HUDEP-2 (cell line): ENCODE measurements at regions not wholly inside any gene's neighbourhood (a gene's known extent, or its start where the extent isn't known, plus 50 kb on each side); places are given as distances from the start of the nearest gene placed in this dataset.

ENCODE experiments used
- DNase-seq, 76 experiments: peaks; one replicate each; lab custom pipeline; 2025; ENCODE audit not compliant: unreplicated experiment in 76 of 76; lab: John Stamatoyannopoulos, UW

DNA sequence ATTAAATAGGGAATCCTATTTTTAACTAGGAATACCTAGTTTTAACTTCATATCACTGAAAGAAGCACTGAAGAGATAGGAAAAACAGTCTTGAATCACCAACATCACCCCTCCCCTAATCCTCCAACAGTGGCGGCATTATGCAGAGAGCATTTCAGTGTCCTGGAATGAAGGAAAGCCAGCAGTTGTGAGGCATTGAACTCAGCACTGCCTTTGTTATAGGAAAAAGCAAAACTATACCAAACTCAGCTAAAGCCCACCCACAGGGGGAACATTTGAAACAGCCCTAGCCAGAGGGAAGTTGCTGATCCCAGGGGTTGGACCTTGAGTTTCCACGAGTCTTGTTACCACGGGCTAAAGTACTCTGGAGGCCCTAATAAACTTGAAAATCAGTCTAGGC lies 310.6 kb upstream of the EDIL3 start:
- no peak for DNase-seq

DNA sequence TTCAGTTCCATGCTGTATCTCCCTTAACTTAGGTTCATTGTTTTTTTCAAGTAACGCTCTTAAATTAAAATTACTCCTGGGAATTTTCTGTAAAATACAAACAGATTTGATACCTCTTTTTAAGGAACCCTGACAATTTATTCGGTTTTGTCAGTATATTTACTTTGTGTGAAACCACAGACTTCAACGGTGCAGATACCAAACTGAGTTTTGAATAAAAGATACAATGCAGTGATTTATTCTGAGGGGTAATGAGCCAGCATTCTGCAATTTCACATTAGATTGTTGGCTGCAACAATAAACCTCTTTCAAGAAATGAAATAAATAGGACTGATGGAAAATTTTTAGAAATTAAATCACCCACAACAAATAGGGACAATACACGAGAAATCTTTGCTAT lies 308.6 kb upstream of the EDIL3 start:
- DNase-seq: no peak

DNA sequence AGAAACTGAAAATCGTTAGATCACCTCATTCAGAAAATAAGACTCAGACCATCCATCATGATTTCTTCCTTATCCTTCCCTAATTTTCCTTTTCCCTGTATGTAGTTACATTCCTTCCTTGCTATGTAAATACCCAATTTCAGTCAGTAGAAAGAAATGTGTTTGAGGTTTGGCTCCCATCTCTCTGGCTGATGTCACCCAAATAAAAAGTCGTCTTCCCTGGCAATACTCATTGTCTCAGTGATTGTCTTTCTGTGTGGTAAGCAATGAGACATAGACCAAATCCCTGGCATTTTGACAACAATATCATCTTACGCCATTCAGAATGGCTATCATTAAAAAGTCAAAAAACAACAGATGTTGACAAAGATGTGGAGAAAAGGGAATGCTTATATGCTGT lies 303.9 kb upstream of the EDIL3 start:
- DNase-seq: no peak

DNA sequence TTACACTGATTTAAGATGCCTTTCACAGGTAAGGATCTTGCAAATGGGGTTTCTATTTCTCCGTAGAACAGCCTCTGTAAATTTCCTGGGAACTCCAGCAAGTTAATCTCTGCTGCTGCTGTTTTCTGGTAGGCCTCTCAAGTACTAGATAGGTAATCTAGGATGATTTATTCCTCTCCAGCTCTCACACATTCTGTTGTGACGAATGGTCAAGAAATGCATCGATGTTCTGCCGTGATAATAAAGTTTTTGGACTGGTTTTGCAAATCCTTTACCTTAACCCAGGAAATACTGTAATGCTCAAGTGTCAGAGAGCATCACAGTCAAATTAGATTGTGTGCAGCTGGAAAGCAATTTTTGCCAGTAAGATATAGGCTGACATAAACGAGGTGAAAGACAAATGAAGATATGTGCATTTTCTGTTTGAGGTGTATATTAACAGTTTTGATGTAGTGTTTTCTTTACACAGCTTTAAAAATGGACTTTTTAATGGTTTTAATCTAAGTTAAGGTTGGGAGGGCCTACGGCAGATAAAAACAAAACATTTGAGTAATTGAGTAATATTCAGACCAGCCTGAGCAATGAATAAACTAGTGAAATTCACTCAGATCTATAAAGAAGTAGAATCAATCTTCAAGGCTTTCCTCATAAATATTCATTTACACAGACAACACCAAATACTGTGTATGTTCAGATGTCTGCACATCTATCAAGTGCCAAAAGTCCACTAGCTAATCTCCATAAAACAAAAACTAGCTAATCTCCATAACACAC lies 300.6 kb upstream of the EDIL3 start:
- DNase-seq: no peak

DNA sequence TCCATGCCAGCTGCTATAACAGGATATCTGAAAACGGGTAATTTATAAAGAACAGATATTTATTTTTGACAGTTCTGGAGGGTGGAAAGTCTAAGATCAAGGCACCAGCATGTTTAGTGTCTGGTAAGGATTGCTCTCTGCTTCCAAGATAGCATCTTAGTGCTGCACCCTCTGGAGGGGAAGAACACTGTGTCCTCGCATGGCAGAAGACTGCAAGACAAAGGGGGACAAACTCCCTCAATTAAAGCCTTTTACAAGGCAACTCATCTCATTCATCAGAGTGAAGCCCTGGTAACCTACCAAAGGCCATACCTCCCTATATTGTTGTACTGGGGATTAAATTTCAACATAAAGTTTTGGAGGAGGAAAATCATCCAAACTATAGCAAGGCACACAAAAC lies 298.9 kb upstream of the EDIL3 start:
- DNase-seq: no peak

DNA sequence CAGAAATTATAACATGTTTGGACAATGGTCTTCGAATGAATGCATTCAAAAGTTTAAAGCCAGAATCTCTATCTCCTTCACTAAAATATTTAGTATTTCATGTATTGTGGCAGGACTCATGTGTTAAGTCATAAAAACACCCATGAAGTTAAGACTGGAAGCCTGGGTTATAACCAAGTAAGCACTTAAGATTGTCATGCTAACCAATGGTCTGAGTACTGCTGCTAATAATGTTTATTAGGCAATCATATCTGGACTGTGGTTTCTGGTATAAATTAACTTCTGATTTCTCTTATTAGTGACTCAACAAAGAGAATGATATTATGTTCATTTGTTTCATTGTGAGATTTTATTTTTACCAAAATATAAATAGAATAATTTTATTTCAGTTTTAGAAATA lies 297.9 kb upstream of the EDIL3 start:
- no peak for DNase-seq

DNA sequence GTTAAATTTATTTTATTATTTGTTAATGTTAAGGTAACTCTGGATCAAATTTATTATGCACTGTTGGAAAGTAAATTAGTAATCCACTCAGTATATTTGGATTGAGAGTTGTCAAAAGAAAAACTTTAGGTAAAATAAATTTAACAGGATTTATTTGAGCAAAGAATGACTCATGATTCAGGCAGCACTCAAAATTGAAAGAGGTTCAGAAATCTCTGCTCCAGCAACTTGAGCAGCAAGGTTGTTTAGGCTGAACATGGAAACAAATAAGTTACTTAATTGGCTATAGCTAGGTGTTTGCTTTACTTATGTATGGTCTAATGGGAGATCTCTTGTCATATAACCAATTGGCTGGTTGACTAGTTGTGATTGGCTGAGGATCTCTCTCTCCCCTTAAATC lies 296.2 kb upstream of the EDIL3 start:
- DNase-seq: no peak

DNA sequence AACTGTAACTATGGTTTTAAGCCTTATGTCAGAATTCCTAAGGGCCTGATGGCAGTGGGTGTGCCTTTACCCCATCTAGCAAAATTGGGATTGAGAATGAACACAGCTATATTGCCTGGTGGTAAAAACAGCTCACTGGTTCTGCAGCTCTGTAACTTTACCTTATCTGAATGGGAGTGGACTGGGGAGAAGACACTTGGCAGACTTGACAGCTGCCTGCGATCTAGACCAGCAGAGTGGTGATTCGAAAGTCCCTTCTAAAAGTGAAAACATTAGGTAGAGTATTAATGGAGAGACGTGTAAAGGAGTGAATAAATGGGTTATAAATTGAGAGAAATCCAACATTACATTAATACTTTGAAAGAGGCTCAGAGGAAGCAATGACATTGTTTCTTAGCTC lies 289.1 kb upstream of the EDIL3 start:
- no peak for DNase-seq

DNA sequence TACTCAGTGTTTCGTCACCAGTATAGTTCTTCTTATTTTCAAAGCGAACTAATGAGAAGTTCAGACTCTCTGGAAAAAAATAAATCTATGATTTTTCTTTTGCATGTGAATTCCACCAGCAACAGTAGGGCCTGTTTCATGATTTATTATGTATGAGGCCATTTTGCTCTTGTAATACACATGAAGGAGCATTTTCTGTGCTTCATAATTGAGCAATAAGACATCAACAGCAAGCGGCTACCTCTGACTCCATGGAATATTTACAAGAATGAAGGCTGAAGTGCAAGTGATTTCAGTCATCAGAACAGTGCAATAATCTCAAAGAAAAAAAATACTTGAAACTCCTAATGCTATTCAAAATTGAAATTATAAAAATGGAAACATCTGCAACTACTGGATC lies 282.9 kb upstream of the EDIL3 start:
- DNase-seq: no peak

DNA sequence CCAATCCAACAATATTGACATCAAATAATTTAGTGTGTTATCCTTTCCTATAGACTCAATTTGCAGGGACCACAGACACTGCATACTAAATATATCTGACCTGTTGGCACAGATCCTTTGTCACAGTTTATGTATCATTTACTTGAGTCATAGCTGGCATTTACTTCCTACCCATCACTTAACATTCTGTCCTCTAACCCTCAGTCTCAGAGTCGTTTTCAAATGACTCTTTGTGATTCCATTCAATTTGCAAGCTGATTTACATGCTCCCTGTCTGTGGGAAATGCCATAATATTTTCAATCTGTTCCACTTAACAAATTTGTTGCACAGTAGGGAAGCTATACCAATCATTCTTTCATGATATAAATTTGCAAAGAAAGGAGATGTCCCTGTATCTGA lies 265.7 kb upstream of the EDIL3 start:
- no peak for DNase-seq

DNA sequence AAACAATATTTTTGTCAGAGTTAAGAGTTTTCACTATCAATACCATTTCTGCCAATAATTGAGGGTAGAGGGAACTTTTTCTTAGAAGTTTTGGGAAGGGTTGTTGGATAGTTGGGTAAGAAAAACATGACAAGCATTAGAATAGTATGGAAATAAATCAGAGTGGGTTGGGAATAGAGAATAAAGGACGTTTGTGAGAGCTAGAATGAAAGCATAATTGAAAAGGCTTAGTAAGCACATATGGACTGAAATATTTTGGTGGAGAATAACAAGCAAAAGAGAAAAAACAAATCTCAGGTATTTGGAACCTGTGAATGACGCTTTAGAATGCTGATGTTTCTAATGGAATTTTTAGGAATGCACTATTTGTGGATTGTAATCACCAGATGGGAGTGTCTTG lies 262.9 kb upstream of the EDIL3 start:
- no peak for DNase-seq

DNA sequence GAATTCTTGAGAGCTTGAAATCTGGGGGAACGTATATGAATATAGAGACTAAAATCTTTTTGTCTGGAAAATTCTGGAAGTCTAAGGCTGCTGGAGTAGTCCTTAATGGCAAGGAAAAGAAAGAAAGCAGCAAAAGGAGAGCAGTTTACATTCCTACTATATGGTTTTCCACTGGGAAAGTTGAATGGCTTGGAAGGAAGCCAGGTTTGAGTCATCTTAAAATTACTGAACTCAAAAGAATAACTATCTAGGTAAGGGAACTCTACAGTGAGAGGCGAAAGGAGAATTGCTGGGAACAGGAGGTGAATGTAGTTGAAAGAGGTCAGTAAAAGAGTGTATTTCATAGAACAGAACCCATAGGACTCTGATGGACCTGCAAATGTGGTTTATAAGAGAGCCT lies 258.1 kb upstream of the EDIL3 start:
- no peak for DNase-seq

DNA sequence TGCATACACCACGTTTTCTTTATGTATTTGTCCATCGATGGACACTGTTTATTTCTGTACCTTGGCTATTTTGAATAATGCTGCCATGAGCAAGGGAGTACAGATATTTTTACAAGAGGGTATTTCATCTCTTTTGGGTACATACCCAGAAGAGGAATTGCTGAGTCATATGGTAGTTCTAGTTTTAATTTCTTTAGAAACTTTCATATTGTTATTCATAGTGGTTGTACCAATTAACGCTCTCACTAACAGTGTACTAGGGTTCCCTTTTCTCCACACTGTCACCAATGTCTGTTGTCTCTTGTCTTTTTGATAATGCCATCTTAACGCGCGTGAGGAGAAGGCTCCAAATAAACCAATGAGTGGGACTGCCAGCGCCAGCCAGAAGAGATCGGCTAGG lies 257.6 kb upstream of the EDIL3 start:
- DNase-seq: no peak

DNA sequence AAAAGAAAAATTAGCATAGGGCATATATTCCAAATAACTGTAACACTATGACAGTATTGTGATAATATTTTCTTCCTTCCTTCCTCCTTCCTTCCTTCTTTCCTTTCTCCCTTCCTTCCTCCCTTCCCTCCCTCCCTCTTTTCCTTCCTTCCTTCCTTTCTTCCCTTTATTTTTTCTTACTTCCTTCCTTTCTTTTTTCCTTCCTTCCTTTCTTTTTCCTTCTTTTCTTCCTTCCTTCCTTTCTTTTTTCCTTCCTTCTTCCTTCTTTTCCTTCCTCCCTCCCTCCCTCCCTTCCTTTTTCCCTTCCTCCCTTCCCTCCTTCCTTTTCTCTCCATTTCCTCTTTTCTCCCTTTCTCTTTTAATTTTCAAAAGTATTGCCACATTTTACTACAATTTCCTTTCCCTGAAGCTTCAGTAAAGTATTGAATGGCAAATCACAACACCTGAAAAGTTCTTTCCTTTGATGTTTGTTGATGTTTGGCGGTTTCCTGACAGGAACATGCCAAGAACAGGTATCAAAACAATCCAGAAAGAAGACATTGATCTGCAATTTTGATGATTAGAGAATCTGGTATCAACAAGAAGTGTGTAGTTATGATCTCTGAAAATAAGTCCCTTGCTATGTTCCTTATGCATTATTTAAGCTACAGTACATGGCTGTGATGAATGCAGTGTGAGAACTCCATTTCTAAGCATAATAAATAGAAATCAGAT lies 253.1 kb upstream of the EDIL3 start:
- no peak for DNase-seq

DNA sequence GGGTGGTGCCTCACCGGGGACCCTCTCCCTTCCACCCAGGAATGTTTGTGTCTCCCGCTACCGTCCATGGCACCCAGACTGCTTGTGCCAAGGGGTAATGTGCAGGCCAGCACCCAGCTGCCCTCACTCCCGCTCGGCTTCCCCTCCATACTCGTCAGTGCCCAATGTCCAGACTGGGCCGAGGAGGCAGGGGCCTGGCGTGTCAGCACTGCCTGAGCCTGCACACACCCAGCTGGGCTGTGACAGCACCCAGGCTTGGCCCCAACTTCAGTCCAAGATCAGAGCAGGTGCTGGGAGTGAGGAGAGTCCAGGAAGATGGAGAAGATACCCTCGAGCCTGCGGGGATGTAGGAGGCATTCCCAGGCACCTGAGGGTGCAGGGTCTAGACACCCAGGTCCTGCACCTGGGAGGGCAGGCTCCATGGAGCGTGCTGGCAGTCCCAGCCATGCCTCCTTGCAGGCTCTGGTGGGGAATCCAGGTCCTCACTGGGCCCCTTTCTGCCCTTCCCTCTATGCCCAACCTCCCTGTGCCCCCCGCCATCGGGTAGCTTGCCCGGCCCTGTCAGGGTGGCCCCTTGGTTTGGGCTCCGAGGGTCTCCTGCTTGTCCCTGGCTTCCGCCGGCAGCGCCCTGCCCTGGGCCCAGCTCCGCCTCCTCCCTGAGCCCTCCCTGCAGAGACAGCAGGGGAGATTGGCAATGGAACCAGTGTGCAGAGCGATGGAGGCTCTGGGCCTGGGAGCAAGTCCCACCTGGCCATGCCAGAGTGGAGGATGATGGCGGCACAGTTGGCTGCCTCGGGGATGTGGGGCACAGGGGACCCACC lies 250.8 kb upstream of the EDIL3 start:
- DNase-seq: no peak

DNA sequence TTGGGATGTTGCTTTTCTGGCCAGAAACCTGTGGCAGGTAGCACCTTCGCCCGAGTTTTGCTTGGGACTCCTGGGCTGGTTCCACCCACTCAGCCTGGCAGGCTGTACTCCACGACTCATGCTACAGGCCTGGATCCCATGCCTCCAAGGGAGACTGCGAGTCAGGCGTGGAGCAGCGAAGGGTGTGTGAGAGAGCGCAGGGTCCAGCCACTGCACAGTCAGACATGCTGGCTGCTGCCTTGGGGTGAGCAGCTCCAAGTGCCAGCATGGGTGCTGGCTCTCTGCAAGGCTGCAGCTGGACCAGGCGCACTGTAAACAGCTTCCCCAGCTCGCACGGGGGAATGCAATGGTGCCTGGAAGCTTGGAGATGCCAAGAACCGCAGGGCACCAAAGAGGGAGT lies 249.6 kb upstream of the EDIL3 start:
- DNase-seq: no peak

DNA sequence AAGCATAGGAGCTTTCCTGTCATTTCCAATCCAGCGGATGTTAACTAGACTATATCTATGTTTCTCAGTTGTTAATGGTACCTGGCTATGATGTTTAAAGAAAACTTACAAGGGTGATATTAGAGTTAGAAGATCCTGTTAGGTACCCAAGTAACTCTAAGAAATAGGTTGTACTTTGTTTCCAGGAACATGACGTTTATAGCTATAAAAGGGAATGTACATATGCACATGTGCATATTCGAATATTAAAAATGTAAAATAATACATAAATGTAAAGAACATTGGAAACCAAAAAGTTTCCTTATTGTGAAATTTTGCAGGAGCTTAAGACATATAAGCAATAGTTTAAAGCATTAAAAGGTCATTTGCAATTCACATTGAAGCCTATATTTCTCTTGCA lies 247.7 kb upstream of the EDIL3 start:
- no peak for DNase-seq

DNA sequence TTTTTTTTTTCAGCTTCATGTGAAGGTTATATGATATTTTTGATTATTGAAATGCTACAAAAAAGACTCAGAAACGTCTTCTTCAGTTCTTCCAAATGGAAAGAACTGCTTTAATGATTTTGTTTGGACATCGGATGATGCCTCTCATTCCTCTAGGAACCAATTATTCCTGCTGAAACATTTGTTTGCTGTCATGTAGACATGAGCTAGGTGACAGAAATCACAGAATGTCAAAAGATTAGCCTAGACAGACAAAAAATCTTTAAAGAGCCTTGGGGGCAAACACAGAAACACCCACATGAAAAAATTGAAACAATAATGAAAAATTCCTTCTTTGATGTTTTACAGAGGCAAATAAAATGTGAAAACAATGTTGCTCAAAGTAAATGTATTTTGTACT lies 244.2 kb upstream of the EDIL3 start:
- no peak for DNase-seq

DNA sequence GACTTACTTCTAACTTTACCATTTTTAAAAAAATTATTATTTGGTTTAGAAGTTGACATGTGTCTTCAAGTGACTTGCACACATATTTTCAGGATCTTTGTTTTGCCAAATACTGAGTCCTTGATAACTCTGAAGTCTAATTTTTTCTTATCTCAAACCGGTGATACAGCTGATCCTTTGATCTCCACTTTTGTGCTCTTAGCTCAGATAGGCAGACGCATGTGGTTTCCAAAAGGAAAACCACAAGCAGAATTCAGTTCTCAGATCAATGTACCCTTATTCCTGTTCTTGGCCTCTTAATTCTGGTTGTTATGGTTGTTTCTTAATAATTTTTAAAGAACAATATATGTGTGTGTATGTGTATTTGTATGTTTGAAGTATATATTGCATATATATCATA lies 238.3 kb upstream of the EDIL3 start:
- DNase-seq: peak in 11 of 76 experiments; percentile 1 to 47 (median 9)

DNA sequence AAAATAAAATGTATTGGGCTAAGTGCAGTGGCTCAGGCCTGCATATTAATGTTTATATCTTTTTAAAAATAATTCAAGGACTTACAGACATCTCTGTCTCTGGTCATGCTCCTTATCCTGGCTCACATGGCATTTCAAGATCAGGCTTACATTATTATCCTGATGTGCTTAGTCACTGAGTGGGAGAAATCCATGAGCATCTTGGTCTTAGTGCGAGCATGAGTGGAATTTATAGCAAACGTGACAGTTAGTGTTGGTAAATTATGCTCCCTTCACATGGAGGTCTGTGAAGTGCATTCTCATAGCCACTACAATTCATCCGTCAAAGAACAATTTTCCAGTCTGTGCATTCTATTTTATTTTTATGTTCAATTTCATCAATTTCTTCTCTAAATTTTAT lies 237.8 kb upstream of the EDIL3 start:
- peak in 1 of 76 experiments; percentile 8 for DNase-seq

DNA sequence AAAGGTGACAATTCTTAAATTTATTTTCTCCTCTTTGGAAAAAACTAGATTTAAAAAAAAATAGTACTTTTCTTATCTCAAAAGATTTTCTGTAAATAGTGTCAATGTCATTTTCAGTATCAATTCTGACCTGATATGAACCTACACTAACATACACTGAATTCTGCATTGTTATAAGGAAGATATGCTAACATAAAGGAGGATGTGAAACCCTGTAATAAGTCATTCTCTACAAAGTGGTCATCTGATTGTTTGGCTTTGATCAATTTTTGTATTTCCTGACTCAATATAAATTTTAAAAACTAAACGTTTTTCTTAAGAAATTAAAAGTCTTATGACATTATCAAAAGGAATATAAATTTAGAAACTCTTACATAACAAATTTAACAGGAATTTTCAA lies 233.6 kb upstream of the EDIL3 start:
- no peak for DNase-seq

DNA sequence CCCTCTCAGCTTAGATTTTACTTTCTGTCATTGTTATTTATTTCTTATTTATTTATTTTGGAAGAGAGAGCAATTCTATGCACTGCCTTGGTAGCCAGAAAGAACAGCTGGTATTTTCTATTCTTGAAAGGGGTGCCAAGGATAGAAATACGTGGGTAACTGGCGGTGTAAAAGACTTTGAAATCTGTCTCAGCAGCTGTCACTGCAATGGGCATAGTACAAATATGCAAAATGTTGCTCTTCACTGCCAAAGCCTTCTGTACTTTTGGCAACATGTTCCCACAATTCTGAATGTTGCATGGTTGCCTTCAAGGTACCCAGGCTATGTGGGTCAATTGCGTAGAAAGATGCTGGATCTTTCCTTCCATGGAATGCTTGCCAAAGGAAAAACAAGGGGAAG lies 230.2 kb upstream of the EDIL3 start:
- no peak for DNase-seq
